Kasumi-1 (cell line): ENCODE measurements at regions not wholly inside any gene's neighbourhood (a gene's known extent, or its start where the extent isn't known, plus 50 kb on each side); places are given as distances from the start of the nearest gene placed in this dataset.

Experiments
- DNase-seq, 2 experiments: peaks; one replicate each; lab custom pipeline; 2025; lab: John Stamatoyannopoulos, UW

GRCh38 chr10:42951486-42952251 is 125.2 kb upstream of the RET start:
- DNase-seq, result no peak

DNA sequence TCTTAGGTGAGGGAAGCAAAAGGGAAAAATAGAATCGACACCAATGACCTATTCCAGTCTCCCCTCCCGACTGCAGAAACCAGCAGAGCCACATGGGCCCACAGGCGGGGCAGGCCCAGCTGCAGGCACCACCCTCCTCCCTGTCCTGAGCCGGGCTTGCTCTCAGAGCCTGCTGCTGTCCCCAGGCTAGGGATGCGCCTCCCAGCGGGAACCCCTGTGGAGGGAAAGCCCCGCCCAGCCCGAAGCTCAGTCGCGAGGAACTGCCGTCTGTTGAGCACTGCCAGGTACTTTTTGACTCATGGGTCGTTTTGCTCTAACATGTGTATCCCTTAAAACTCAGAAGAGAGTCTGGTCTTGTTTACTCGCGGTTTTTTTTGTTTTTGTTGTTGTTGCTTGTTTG is 124.5 kb upstream of the RET start:
- DNase-seq, result no peak

- no peak for DNase-seq
These were observed 123.8 kb upstream of the RET start for GRCh38 chr10:42952931-42953683.

DNA sequence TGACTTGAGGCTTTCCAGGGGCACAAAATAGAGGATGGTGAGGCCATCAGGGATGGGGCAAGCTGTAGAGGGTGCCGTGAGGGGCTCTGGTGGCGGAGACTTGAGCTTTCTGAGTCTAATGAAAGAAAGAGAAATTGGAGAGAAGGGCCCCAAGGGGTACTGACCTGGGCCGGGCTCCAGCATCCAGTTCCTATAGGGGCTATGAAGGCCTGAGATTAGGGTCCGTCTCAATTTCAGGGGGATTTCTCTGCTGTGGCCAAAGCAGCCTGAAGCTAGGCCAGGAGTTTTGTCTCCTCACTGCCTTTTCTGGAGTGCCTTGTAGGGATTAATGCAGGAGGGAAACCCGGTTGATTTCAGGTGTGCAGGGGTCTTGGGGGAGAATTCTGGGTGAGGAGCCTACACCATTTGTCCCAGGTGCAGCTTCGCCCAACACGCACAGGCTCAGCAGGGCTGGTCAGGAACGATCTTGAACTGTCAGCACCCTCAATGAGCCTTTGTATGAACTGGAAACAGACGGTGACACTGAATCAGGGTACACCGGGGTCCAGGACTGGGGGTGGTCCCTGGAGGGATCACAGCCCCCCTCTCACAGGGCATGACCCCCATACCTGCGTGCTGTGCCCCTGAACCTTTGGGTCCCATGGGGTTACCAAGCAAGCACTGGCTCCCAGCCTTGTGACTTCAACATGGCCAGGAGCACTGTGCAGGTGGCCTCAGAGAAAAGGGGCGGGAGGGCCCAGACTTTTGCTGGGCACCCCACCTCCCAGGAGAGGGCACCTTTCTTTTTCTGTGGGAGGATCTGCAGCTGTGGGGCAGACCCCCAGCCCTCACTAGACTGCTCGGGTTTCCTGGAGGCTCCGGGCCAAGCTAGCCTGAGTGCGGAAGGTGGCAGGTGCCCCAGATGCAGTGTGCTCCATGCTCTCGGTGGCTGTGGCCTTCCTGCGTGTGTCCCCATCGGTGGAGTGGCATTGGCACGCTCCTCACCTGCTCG is 122.9 kb upstream of the RET start:
- DNase-seq, result no peak

DNA sequence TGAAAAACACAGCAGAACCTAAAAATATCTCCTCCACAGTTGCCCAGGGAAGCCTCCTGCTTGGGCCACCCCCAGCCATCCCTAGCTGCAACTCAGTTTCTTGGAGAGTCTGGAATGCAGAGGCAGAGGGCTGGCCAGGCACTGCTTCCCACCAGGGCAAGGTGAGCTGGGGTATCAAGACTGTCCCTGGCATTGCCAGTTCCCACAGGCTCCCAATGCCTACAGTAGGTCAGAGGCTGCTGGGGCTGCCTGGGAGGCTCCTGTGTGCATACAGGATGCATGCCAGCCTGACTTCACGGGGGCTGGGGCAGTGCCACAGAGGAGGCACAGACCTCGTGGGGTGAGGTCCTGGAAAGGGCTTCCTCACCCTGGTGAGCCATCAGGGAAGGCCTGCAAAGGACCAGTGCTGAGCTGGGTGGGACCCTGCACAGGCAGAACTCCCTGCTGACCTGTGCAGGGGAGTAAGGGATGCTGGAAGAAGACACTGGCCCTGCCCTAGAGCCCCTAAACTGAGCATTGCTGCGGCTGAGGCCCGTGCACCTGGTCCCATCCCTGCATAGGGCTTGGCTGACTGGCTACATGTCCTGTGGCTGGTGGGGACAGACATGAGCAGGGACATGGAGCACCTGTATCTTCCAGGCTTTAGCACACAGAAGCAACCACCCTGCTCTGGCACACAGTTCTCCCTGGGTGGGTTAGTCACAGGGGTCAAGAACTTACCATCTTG is 121.9 kb upstream of the RET start:
- no peak for DNase-seq

DNA sequence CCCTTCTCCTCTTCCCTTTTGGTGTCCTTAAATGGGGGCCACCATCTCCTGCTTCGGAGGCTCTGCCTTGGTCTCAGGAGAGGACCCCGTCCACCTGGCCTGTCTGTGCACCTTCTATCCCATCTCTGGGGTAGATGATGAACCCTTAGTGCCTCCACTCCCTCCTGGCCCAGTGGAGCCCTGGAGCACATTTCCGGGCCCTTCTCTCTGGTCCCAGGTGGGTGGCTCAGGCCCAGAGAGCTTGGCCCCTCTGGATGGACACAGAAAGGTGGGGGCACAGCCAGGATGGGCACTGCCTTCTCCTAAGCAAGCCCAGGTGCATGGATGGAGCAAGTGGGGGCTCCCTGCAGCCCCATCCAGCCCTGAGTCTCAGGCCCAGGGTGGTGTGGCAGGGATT is 121.4 kb upstream of the RET start:
- no peak for DNase-seq

GRCh38 chr10:42956045-42956444 is 120.8 kb upstream of the RET start:
- no peak for DNase-seq

DNA sequence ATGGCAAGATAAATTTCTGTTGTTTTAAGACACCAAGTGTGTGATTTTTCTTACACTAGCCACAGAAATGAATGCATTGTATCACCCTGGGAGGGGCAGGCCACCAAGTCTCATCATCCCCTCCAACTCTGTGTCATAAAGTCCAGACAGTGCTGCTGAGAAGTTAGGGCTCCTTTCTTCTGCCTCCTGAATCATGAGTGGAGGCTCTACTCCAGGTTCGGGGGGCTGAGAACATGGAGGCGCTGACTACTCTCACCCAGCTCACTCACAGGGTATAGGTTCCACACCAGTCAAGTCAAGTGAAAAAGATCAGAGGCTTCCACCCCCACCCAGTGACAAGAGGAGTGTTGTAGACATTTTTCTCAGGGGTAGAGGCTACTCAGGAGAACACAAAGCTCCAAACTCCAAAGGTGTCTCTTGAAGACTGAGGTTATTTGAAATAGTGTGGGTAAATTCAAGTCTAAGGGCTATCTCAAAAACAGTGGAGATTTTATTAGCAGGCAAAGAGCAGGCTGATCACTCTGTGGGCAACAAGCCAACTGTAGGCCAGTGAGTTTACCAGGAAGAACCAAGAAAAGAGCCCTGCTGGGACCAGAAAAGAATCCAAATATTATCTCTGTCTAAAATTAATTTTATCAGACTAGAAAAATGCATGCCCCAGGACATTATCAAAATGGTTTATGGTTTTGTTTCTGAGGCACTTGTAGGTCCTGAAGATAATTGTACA is 118.6 kb upstream of the RET start:
- no peak for DNase-seq

DNA sequence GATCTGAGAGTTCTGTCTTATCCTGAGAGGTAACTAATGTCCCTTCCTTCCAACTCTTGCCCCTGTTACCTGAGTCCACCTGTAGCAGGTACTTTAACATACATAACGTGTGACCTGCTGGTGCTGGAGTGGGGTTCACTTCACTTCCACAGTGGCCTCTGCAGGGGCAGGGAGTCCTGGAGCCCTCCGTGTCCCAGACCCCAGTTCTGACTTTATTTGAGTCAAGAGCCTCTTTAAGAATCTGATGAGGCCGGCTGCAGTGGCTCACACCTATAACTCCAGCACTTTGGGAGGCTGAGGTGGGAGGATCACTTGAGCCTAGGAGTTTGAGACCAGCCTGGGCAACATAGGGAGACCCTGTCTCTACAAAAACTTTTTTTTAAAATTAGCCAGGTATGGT is 117.0 kb upstream of the RET start:
- no peak for DNase-seq

DNA sequence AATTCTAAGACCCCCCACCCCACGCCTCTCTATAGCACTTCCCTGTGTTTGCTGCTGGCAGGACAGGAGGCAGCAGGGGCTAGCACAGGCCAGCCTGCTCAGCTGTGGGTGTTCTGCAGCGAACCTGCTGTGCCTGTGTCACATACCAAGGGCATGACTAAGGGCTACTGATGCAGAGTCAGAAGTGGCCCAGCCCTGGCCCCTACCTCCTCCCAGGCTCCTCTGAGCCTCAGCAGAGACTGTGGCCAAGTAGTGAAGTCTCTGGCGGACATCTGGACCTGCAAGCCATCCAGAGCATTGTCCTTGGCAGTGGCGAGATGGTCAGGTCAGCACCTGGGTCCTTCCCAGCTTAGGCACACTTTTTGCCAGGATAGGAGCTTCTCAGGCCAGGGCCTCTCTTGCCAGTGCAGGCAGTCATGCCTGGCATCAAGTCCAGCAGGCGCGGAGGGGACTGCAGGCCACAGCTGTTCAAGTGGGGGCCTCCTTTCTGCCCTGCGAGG is 116.3 kb upstream of the RET start:
- no peak for DNase-seq

GRCh38 chr10:42960991-42961795 is 115.7 kb upstream of the RET start:
- no peak for DNase-seq

- no peak for DNase-seq
These were observed 115.1 kb upstream of the RET start for GRCh38 chr10:42961796-42962109.

- DNase-seq, result peak; percentile 52 to 58
These were observed 114.6 kb upstream of the RET start for GRCh38 chr10:42962110-42962901.

DNA sequence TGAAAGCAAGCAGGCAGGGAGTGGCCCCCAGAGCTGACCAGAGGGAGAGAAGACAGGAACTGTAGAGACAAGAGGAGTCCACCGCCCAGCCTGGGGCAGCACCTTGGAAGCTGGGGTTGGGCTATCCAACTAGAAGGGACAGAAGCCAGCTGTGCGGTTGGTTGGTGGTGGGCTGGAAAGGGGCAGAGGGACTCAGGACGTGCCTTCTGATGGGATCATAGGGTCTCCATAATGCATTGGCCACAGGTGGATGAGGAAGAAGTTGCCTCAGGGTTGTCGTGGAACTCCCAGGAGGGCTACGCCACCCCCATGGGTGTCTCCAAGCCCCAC is 114.0 kb upstream of the RET start:
- peak in 1 of 2 experiments; percentile 55 for DNase-seq

DNA sequence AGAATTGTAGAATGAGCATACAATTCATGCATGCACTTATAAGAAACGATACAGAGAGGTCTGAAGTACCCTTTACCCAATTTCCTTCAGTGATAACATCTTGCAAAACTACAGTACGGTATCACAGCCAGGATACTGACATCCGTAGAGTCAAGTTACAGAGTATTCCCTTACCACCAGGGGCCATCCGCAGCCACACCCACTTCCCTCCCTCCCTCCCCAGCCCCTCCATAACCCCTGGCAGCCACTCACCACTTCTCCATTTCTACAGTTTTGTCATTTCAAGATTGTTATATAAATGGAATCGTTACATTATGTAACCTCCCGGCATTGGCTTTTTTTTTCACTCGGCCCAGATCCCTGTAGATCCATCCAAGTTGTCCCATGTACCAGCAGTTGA is 113.6 kb upstream of the RET start:
- peak; percentile 100 for DNase-seq

GRCh38 chr10:42969147-42969546 is 107.7 kb upstream of the RET start:
- no peak for DNase-seq

DNA sequence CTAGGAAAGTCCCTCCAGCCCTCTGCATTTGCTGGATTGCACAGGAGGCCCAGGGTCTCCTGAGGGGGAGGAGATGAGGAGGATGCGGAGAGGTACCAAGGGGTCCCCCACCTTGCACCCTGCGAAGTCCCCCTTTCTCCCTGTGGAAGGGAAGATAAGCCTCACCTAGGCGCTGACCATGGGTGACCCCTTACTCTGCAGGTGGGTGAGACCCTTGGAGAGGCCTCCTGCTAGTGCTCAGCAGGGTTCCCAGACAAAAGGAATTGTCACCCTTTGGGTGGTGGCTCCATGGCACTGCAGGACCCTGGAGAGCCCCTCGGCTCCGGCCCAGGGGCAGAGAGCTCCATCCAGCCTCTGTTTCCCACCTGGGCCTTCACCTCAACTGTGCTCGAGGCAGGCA is 107.0 kb upstream of the RET start:
- no peak for DNase-seq

GRCh38 chr10:42970451-42971250 is 106.2 kb upstream of the RET start:
- peak; percentile 77 to 80 for DNase-seq

GRCh38 chr10:42971251-42971599 is 105.6 kb upstream of the RET start:
- DNase-seq, result no peak
